Sigmoid colon (tissue), 4 donors: ENCODE measurements at regions not wholly inside any gene's neighbourhood (a gene's known extent, or its start where the extent isn't known, plus 50 kb on each side); places are given as distances from the start of the nearest gene placed in this dataset.

ENCODE experiments used
- CTCF ChIP-seq, 4 experiments: fragments of 450-650 bp in 3 of 4; fragments of 200-600 bp in 1 of 4; IDR thresholded peaks; one replicate each; pipeline ENCODE4 v1.5.1; 2016 to 2019; ENCODE audit warnings: antibody characterized with exemption in 4 of 4, mild to moderate bottlenecking in 3 of 4, moderate library complexity in 2 of 4
- EP300 ChIP-seq, 4 donors: sonication (generic); formaldehyde crosslinking; IDR thresholded peaks; one replicate each; pipeline ENCODE4 v1.6.1; 2017; ENCODE audit warnings: antibody characterized with exemption in 4 of 4
- POLR2A ChIP-seq, 2 donors: fragments of 450-650 bp; IDR thresholded peaks; one replicate each; pipeline ENCODE4 v1.6.1; 2016; ENCODE audit warnings: antibody characterized with exemption in 2 of 2, mild to moderate bottlenecking in 2 of 2, moderate library complexity in 2 of 2
- POLR2AphosphoS5 ChIP-seq, 4 donors: sonication (generic); formaldehyde crosslinking; IDR thresholded peaks; one replicate each; pipeline ENCODE4 v1.6.1; 2017; ENCODE audit warnings: antibody characterized with exemption in 4 of 4

GRCh38 chr2:188795762-188796161 lies 178.4 kb upstream of the COL3A1 start:
- TF ChIP-seq CTCF (IDR thresholded peaks at IDR 0.05), result no peak
- no peak for TF ChIP-seq EP300 (IDR thresholded peaks at IDR 0.05)
- no peak for TF ChIP-seq POLR2AphosphoS5 (IDR thresholded peaks at IDR 0.05)
- TF ChIP-seq POLR2A (IDR thresholded peaks at IDR 0.05), result no peak
